ENCODE measurements at regions not wholly inside any gene's neighbourhood (a gene's known extent, or its start where the extent isn't known, plus 50 kb on each side); places are given as distances from the start of the nearest gene placed in this dataset.
"Not testable (repeated sequence)": the region's sequence is repeated elsewhere in the genome, so short reads cannot be mapped to it uniquely, and the experiment has no call there.

- H3K4me3 Mint-ChIP-seq; H3K27ac Mint-ChIP-seq; DNase-seq; H3K27me3 Mint-ChIP-seq; POLR2A ChIA-PET; H3K36me3 Mint-ChIP-seq; H3K9me3 Mint-ChIP-seq; ATAC-seq (ENCODE audit: low read depth); H3K4me1 Mint-ChIP-seq: not testable (repeated sequence)
These were observed 66.3 kb upstream of the CTSV start for GRCh38 chr9:97105220-97105619.

GRCh38 chr9:97103613-97104383, 64.9 kb upstream of the CTSV start:
- H3K36me3 Mint-ChIP-seq; H3K27ac Mint-ChIP-seq; H3K4me1 Mint-ChIP-seq; H3K4me3 Mint-ChIP-seq; H3K27me3 Mint-ChIP-seq; DNase-seq; ATAC-seq (ENCODE audit: low read depth); POLR2A ChIA-PET; H3K9me3 Mint-ChIP-seq: not testable (repeated sequence)

GRCh38 chr9:97099540-97099939, 60.6 kb upstream of the CTSV start:
- DNase-seq; H3K4me1 Mint-ChIP-seq; H3K9me3 Mint-ChIP-seq; POLR2A ChIA-PET; H3K27ac Mint-ChIP-seq; H3K4me3 Mint-ChIP-seq; H3K27me3 Mint-ChIP-seq; H3K36me3 Mint-ChIP-seq; ATAC-seq (ENCODE audit: low read depth): not testable (repeated sequence)

- peaks cover 23% of the 10 kb centered on the region for H3K27me3 Mint-ChIP-seq
- DNase-seq (no peak), ATAC-seq (ENCODE audit: low read depth) (no peak)
- no peaks in the 10 kb centered on the region for H3K36me3 Mint-ChIP-seq
- H3K4me1 Mint-ChIP-seq = no peaks in the 10 kb centered on the region
- no peak overlapping the region for H3K4me3 Mint-ChIP-seq
- H3K9me3 Mint-ChIP-seq = no peaks in the 10 kb centered on the region
- POLR2A ChIA-PET = no interaction called here
- H3K27ac Mint-ChIP-seq = no peak overlapping the region
These were observed 57.9 kb upstream of the CTSV start for GRCh38 chr9:97096793-97097192.

GRCh38 chr9:97089361-97089760, 50.4 kb upstream of the CTSV start:
- H3K4me3 Mint-ChIP-seq; POLR2A ChIA-PET; DNase-seq; H3K36me3 Mint-ChIP-seq; H3K9me3 Mint-ChIP-seq; H3K27ac Mint-ChIP-seq; H3K4me1 Mint-ChIP-seq; ATAC-seq (ENCODE audit: low read depth): not testable (repeated sequence)
- H3K27me3 Mint-ChIP-seq = peaks cover 42% of the 10 kb centered on the region

Measured in activated naive CD8-positive, alpha-beta T cell treated with anti-CD3 and anti-CD28 coated beads, Interleukin-2, amount 10 ng/mL, durations not matched to agents 7 days and 5 days (primary cell).